Mammary epithelial cell (primary cell): ENCODE measurements at regions not wholly inside any gene's neighbourhood (a gene's known extent, or its start where the extent isn't known, plus 50 kb on each side); places are given as distances from the start of the nearest gene placed in this dataset.

ENCODE experiments used
- CTCF ChIP-seq, 2 donors: IDR thresholded peaks in 1 of 2; conservative IDR thresholded peaks in 1 of 2; 2 replicates each; pipeline ENCODE4 v1.5.1; 2011 to 2012; ENCODE audit warnings: inconsistent platforms in 2 of 2, low read length in 2 of 2, mild to moderate bottlenecking in 2 of 2, control low read depth in 1 of 2, low read depth in 1 of 2; ENCODE audit not compliant: insufficient read depth in 1 of 2; ENCODE audit errors: extremely low read depth in 1 of 2
- EZH2 ChIP-seq: IDR thresholded peaks from 2 replicates; pipeline ENCODE4 v1.6.1; 2012; ENCODE audit warnings: low read length, inconsistent platforms, borderline replicate concordance

GRCh38 chr5:121378559-121379359 lies 472.9 kb upstream of the FTMT start:
- TF ChIP-seq EZH2, result no peak
- TF ChIP-seq CTCF (conservative IDR thresholded peaks at IDR 0.05 in 1 of 2, IDR thresholded peaks at IDR 0.05 in 1 of 2; ENCODE audit: extremely low read depth in 1 of 2, insufficient read depth in 1 of 2, low read depth in 1 of 2, low read length in 2 of 2), result no peak
